ENCODE measurements at regions not wholly inside any gene's neighbourhood (a gene's known extent, or its start where the extent isn't known, plus 50 kb on each side); places are given as distances from the start of the nearest gene placed in this dataset.

DNA sequence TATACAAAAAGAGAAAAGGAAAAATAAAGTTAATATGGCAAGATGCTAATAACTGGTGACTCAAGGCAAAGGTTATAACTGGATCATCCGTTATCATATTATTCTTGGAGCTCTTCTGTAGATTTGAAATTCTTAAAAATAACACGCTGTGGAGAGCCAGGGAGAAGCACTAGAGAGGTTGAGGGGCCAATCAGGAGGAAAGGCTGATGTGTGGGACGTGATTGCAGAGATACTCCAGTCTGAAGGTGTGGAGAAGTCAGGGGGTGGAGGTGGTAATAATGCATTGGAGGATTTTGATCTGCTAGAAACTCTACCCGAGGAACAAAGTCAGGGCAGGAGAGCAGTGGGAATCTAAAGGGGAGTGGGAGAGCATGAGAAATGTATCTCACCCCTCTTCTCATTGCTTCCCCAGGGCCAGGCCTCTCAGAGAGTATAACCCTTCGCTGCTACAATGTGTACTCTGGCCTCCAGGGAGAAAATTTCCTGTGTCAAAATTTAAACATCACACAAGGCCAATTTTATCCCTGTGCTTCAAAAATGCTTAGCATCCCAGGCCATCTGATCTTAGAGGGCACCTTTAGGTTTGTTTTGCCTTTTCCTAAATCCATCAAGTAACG is 211.5 kb upstream of the SEMA6D start:
- H3K27me3 ChIP-seq (ENCODE audit: insufficient read depth, low read length): no peaks in the 10 kb centered on the region
- H3K14ac ChIP-seq (ENCODE audit: insufficient read depth, low read length): no peak overlapping the region
- Mint-ChIP-seq H3K27ac (no peak overlapping the region), H3K4me3 (no peak overlapping the region), H3K36me3 (ENCODE audit: insufficient read depth in 1 of 3, low read depth in 3 of 3) (peaks cover 0 to 8% (median 0%) of the 10 kb centered on the region in 3 experiments; a peak in 4 of 7 replicates), H3K9me3 (peaks cover 0 to 8% of the 10 kb centered on the region in 2 experiments; a peak in 1 of 5 replicates), H3K27me3 (ENCODE audit: low read depth) (no peaks in the 10 kb centered on the region), H3K4me1 (no peaks in the 10 kb centered on the region)
- no peaks in the 10 kb centered on the region for H3K23me2 ChIP-seq (ENCODE audit: insufficient read length, low read depth, low read length, poor library complexity, severe bottlenecking)
- H2AK5ac ChIP-seq (ENCODE audit: insufficient read length, low read length): no peak overlapping the region
- H4K8ac ChIP-seq (replicated peaks; ENCODE audit: insufficient read length, low read depth, low read length): no peak overlapping the region
- H2BK12ac ChIP-seq (ENCODE audit: insufficient read length, low read depth, low read length): no peak overlapping the region
- no peak overlapping the region for H2BK120ac ChIP-seq (ENCODE audit: low read depth, low read length, poor library complexity, severe bottlenecking)
- no peak overlapping the region for H3K23ac ChIP-seq (ENCODE audit: insufficient read length, low read depth, low read length)
- no peak overlapping the region for H2BK20ac ChIP-seq (ENCODE audit: low read depth, low read length, poor library complexity, severe bottlenecking)
- no peaks in the 10 kb centered on the region for H4K20me1 ChIP-seq (ENCODE audit: control insufficient read depth, insufficient read depth, insufficient read length)
- no peak for TF ChIP-seq CTCF (conservative IDR thresholded peaks at IDR 0.05)
- no peak overlapping the region for H3K9ac ChIP-seq (ENCODE audit: extremely low read depth, insufficient read length, low read length)
- no peaks in the 10 kb centered on the region for H3K79me2 ChIP-seq (ENCODE audit: insufficient read depth, low read length)
- H4K5ac ChIP-seq (ENCODE audit: insufficient read length, low read depth, low read length): no peak overlapping the region
- H3K56ac ChIP-seq (ENCODE audit: insufficient read length, low read depth, low read length): no peak overlapping the region
- H3K9me3 ChIP-seq (ENCODE audit: control insufficient read depth, low read depth, low read length): no peaks in the 10 kb centered on the region
- H2AFZ ChIP-seq (ENCODE audit: low read length): no peak overlapping the region
- H4K91ac ChIP-seq (ENCODE audit: insufficient read length, low read depth, low read length): no peak overlapping the region
- H3K18ac ChIP-seq (ENCODE audit: insufficient read length, low read depth, low read length): no peak overlapping the region
- no peak overlapping the region for H3K4me2 ChIP-seq (ENCODE audit: insufficient read depth, insufficient read length, low read length)
- no CpG with 5 or more reads among the region's 6 CpGs for WGBS (ENCODE audit: extremely low coverage, insufficient read length, low lambda C conversion rate)
- H2BK15ac ChIP-seq (ENCODE audit: low read depth, low read length): no peak overlapping the region
- DNase-seq: no peak
- H3K4ac ChIP-seq (ENCODE audit: low read depth, low read length): no peak overlapping the region
- no peaks in the 10 kb centered on the region for H3K79me1 ChIP-seq (ENCODE audit: insufficient read depth, low read depth, low read length, poor library complexity, severe bottlenecking)
- H2BK5ac ChIP-seq (ENCODE audit: insufficient read length, low read length): no peak overlapping the region
- no peak overlapping the region for H3T11ph ChIP-seq (ENCODE audit: low read length)
- no peak overlapping the region for H3K27ac ChIP-seq (ENCODE audit: insufficient read length, low read depth, low read length)
- no peaks in the 10 kb centered on the region for H3K4me1 ChIP-seq (ENCODE audit: insufficient read depth, low read length)

All from H9 (cell line).